Fibroblast of lung (primary cell): ENCODE measurements at regions not wholly inside any gene's neighbourhood (a gene's known extent, or its start where the extent isn't known, plus 50 kb on each side); places are given as distances from the start of the nearest gene placed in this dataset.

Experiments
- DNase-seq, 2 donors: peaks; one replicate each; pipeline versions ENCODE4 v3.0.0 to v3.0.0-alpha.2; 2010; ENCODE audit warnings: low read depth in 2 of 2
- H2AFZ ChIP-seq: 2 replicates; pipeline ENCODE4 v1.5.1; 2012; ENCODE audit warnings: low read length, control low read depth, inconsistent platforms
- H3K27ac ChIP-seq: 2 replicates; pipeline ENCODE4 v1.5.1; 2011; ENCODE audit warnings: low read length, control low read depth; ENCODE audit not compliant: insufficient read depth
- H3K27me3 ChIP-seq: 2 replicates; pipeline ENCODE4 v1.5.1; 2011; ENCODE audit warnings: mild to moderate bottlenecking, low read length; ENCODE audit not compliant: control insufficient read depth, insufficient read depth
- H3K36me3 ChIP-seq: 2 replicates; pipeline ENCODE4 v1.5.1; 2011; ENCODE audit warnings: low read length; ENCODE audit not compliant: control insufficient read depth, insufficient read depth
- H3K4me1 ChIP-seq: 2 replicates; pipeline ENCODE4 v1.5.1; 2011; ENCODE audit warnings: low read length; ENCODE audit not compliant: control insufficient read depth, insufficient read depth; ENCODE audit errors: extremely low read depth
- H3K4me2 ChIP-seq: 2 replicates; pipeline ENCODE4 v1.5.1; 2011; ENCODE audit warnings: low read length, control low read depth; ENCODE audit not compliant: insufficient read depth; ENCODE audit errors: extremely low read depth
- H3K4me3 ChIP-seq, 4 experiments: fragments of 200-600 bp in 1 of 4; sonication (generic) in 1 of 4; replicated peaks in 1 of 4; 2 replicates each; pipeline ENCODE4 v1.5.1; 2011 to 2016; ENCODE audit warnings: low read length in 4 of 4, low read depth in 3 of 4, mild to moderate bottlenecking in 3 of 4, control low read depth in 2 of 4, inconsistent platforms in 1 of 4, mixed read lengths in 1 of 4; ENCODE audit not compliant: insufficient read depth in 1 of 4; ENCODE audit errors: control extremely low read depth in 1 of 4
- H3K79me2 ChIP-seq: 2 replicates; pipeline ENCODE4 v1.5.1; 2012; ENCODE audit warnings: mild to moderate bottlenecking, low read length, inconsistent platforms; ENCODE audit not compliant: control insufficient read depth, insufficient read depth
- H3K9ac ChIP-seq: 2 replicates; pipeline ENCODE4 v1.5.1; 2011; ENCODE audit warnings: mild to moderate bottlenecking, low read length, control low read depth; ENCODE audit not compliant: insufficient read depth
- H3K9me3 ChIP-seq: 2 replicates; pipeline ENCODE4 v1.5.1; 2012; ENCODE audit warnings: low read depth, low read length; ENCODE audit not compliant: control insufficient read depth, insufficient read depth
- H4K20me1 ChIP-seq: 2 replicates; pipeline ENCODE4 v1.5.1; 2011; ENCODE audit warnings: low read length; ENCODE audit not compliant: control insufficient read depth, insufficient read depth; ENCODE audit errors: extremely low read depth
- CTCF ChIP-seq, 2 donors: IDR thresholded peaks in 1 of 2; conservative IDR thresholded peaks in 1 of 2; 1 replicate in 1 of 2; 2 replicates in 1 of 2; pipeline ENCODE4 v1.5.1; 2011 to 2012; ENCODE audit warnings: low read length in 2 of 2, control low read depth in 1 of 2, inconsistent platforms in 1 of 2, low read depth in 1 of 2, mild to moderate bottlenecking in 1 of 2
- EZH2 ChIP-seq: IDR thresholded peaks from 2 replicates; pipeline ENCODE4 v1.5.1; 2012; ENCODE audit warnings: low read length, control low read depth, mild to moderate bottlenecking; ENCODE audit errors: missing control alignments

GRCh38 chr13:90717451-90717936 lies 630.0 kb upstream of the MIR17HG start:
- Histone ChIP-seq H3K27ac (no peak overlapping the region), H3K9me3 (no peaks in the 10 kb centered on the region), H3K4me3 (no peak overlapping the region), H3K9ac (no peak overlapping the region), H3K4me1 (no peaks in the 10 kb centered on the region), H3K79me2 (no peaks in the 10 kb centered on the region), H4K20me1 (no peaks in the 10 kb centered on the region), H3K4me2 (no peak overlapping the region), H3K27me3 (no peaks in the 10 kb centered on the region), H3K36me3 (no peaks in the 10 kb centered on the region), H2AFZ (no peak overlapping the region)
- DNase-seq: peak; percentile 68 to 97
- TF ChIP-seq CTCF (conservative IDR thresholded peaks at IDR 0.05 in 1 of 2, IDR thresholded peaks at IDR 0.05 in 1 of 2; ENCODE audit: low read depth in 1 of 2, low read length in 2 of 2): no peak
- TF ChIP-seq EZH2: no peak

GRCh38 chr13:90719461-90719860 lies 628.0 kb upstream of the MIR17HG start:
- H3K79me2 ChIP-seq: no peaks in the 10 kb centered on the region
- H3K4me1 ChIP-seq: no peaks in the 10 kb centered on the region
- no peak overlapping the region for H3K9ac ChIP-seq
- H3K27me3 ChIP-seq: no peaks in the 10 kb centered on the region
- no peaks in the 10 kb centered on the region for H3K9me3 ChIP-seq
- H3K4me2 ChIP-seq: no peak overlapping the region
- no peaks in the 10 kb centered on the region for H3K36me3 ChIP-seq
- TF ChIP-seq CTCF (conservative IDR thresholded peaks at IDR 0.05 in 1 of 2, IDR thresholded peaks at IDR 0.05 in 1 of 2; ENCODE audit: low read depth in 1 of 2, low read length in 2 of 2) (no peak), EZH2 (no peak)
- DNase-seq: peak in 1 of 2 donors; percentile 15
- no peak overlapping the region for H3K27ac ChIP-seq
- no peak overlapping the region for H3K4me3 ChIP-seq
- H4K20me1 ChIP-seq: no peaks in the 10 kb centered on the region
- no peak overlapping the region for H2AFZ ChIP-seq

GRCh38 chr13:90721937-90722336 lies 625.5 kb upstream of the MIR17HG start:
- no peak for TF ChIP-seq CTCF (conservative IDR thresholded peaks at IDR 0.05 in 1 of 2, IDR thresholded peaks at IDR 0.05 in 1 of 2; ENCODE audit: low read depth in 1 of 2, low read length in 2 of 2)
- TF ChIP-seq EZH2: no peak
- H4K20me1 ChIP-seq: no peaks in the 10 kb centered on the region

More at GRCh38 chr13:90721937-90722336, 625.5 kb upstream of the MIR17HG start:
- H2AFZ ChIP-seq: no peak overlapping the region
- no peak overlapping the region for H3K27ac ChIP-seq
- H3K4me2 ChIP-seq: no peak overlapping the region
- no peaks in the 10 kb centered on the region for H3K36me3 ChIP-seq
- no peak overlapping the region for H3K9ac ChIP-seq
- no peaks in the 10 kb centered on the region for H3K79me2 ChIP-seq
- no peaks in the 10 kb centered on the region for H3K9me3 ChIP-seq
- no peaks in the 10 kb centered on the region for H3K4me1 ChIP-seq
- H3K4me3 ChIP-seq: no peak overlapping the region
- no peak for DNase-seq
- H3K27me3 ChIP-seq: no peaks in the 10 kb centered on the region
